Esophagus muscularis mucosa (tissue), 4 donors: ENCODE measurements at regions not wholly inside any gene's neighbourhood (a gene's known extent, or its start where the extent isn't known, plus 50 kb on each side); places are given as distances from the start of the nearest gene placed in this dataset.
"Not testable (repeated sequence)": the region's sequence is repeated elsewhere in the genome, so short reads cannot be mapped to it uniquely, and the experiment has no call there.

Experiments used
- EP300 ChIP-seq: sonication (generic); formaldehyde crosslinking; IDR thresholded peaks from one replicate; pipeline ENCODE4 v1.6.1; 2017; ENCODE audit warnings: antibody characterized with exemption
- POLR2A ChIP-seq: fragments of 450-650 bp; IDR thresholded peaks from one replicate; pipeline ENCODE4 v1.6.1; 2017; ENCODE audit warnings: antibody characterized with exemption, moderate library complexity, mild to moderate bottlenecking, low read depth
- POLR2AphosphoS5 ChIP-seq, 2 donors: sonication (generic); formaldehyde crosslinking; IDR thresholded peaks; one replicate each; pipeline ENCODE4 v1.6.1; 2017; ENCODE audit warnings: antibody characterized with exemption in 2 of 2
- TF ChIP-seq, protein P1 (sequence below), 3 experiments: fragments of 200-600 bp in 2 of 3; fragments of 450-650 bp in 1 of 3; sonication (generic) in 2 of 3; IDR thresholded peaks; one replicate each; pipeline ENCODE4 v1.5.1; 2017 to 2019; ENCODE audit warnings: antibody characterized with exemption in 3 of 3, mild to moderate bottlenecking in 2 of 3, moderate library complexity in 1 of 3

GRCh38 chr2:166743482-166743881 is 144.8 kb upstream of the XIRP2 start:
- TF ChIP-seq, protein P1, sequence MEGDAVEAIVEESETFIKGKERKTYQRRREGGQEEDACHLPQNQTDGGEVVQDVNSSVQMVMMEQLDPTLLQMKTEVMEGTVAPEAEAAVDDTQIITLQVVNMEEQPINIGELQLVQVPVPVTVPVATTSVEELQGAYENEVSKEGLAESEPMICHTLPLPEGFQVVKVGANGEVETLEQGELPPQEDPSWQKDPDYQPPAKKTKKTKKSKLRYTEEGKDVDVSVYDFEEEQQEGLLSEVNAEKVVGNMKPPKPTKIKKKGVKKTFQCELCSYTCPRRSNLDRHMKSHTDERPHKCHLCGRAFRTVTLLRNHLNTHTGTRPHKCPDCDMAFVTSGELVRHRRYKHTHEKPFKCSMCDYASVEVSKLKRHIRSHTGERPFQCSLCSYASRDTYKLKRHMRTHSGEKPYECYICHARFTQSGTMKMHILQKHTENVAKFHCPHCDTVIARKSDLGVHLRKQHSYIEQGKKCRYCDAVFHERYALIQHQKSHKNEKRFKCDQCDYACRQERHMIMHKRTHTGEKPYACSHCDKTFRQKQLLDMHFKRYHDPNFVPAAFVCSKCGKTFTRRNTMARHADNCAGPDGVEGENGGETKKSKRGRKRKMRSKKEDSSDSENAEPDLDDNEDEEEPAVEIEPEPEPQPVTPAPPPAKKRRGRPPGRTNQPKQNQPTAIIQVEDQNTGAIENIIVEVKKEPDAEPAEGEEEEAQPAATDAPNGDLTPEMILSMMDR (IDR thresholded peaks at IDR 0.05) = not testable (repeated sequence)
- TF ChIP-seq POLR2A; POLR2AphosphoS5 (IDR thresholded peaks at IDR 0.05); EP300: not testable (repeated sequence)
